ENCODE measurements at regions not wholly inside any gene's neighbourhood (a gene's known extent, or its start where the extent isn't known, plus 50 kb on each side); places are given as distances from the start of the nearest gene placed in this dataset.
A peak's percentile ranks its signal among the peaks of the same experiment; 100 is the strongest.

DNA sequence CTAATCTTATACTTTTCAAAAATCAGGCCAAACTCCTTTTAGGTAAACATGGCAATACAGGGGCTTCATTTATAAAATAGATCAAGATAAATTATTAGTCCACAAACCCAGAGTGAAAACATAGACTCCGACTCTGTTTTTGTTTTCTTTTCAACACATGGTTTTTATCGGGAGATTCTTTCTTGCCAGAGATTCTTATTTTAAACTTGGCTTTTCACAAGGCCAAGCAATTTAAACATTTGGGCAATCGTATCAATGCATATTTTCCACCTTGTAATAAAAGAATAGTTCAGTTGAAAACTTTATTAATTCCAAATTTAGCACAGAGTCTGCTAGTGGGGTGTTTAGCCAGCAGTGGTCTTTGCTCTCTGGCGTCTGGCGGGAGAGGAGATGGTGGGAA lies 71.9 kb downstream of the SOX11 start:
- 53 to 56% methylated on average over 5 of the region's 5 CpGs for WGBS, 2 donors
- Histone ChIP-seq H3K27ac (no peak overlapping the region), H3K4me3 (no peak overlapping the region), H3K27me3 (no peaks in the 10 kb centered on the region), H3K4me1 (no peaks in the 10 kb centered on the region), H3K36me3 (no peaks in the 10 kb centered on the region), H3K9me3 (no peaks in the 10 kb centered on the region)
- FAIRE-seq (no peak), ATAC-seq (no peak), DNase-seq (no peak)
- TF ChIP-seq, protein P1, sequence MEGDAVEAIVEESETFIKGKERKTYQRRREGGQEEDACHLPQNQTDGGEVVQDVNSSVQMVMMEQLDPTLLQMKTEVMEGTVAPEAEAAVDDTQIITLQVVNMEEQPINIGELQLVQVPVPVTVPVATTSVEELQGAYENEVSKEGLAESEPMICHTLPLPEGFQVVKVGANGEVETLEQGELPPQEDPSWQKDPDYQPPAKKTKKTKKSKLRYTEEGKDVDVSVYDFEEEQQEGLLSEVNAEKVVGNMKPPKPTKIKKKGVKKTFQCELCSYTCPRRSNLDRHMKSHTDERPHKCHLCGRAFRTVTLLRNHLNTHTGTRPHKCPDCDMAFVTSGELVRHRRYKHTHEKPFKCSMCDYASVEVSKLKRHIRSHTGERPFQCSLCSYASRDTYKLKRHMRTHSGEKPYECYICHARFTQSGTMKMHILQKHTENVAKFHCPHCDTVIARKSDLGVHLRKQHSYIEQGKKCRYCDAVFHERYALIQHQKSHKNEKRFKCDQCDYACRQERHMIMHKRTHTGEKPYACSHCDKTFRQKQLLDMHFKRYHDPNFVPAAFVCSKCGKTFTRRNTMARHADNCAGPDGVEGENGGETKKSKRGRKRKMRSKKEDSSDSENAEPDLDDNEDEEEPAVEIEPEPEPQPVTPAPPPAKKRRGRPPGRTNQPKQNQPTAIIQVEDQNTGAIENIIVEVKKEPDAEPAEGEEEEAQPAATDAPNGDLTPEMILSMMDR (IDR thresholded peaks at IDR 0.05): no peak
- intact Hi-C loops (cut with DNase I): no loop called here

GRCh38 chr2:5766056-5766455 lies 73.9 kb downstream of the SOX11 start:
- FAIRE-seq (no peak), ATAC-seq (peak in 2 of 4 donors; percentile 45 to 48), DNase-seq (no peak)
- H3K4me1 ChIP-seq: no peaks in the 10 kb centered on the region
- H3K4me3 ChIP-seq: no peak overlapping the region
- H3K9me3 ChIP-seq: no peaks in the 10 kb centered on the region
- H3K27ac ChIP-seq: no peak overlapping the region
- H3K27me3 ChIP-seq: no peaks in the 10 kb centered on the region
- TF ChIP-seq, protein P1 (IDR thresholded peaks at IDR 0.05): no peak
- no peaks in the 10 kb centered on the region for H3K36me3 ChIP-seq
- intact Hi-C loops (cut with DNase I): no loop called here
- WGBS, 2 donors: 19 to 25% methylated on average over 2 of the region's 2 CpGs

DNA sequence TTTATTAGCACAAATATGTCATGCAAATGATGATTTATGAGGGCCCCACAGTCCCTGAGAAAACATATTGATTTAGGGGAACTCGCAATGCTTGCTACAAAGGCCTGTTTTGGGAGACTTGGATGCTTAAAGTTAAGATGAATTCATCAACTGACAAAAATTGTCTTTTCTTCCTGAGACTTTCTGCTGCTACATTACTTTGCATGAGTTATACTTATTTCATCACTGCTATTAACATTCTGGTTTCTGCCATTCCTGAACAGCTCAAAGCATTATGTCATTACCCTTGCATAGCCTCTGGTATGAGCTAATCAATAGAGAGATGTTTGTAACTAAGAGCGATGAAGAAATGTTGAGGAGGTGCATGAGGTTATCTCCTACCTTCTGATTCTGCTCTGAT lies 74.4 kb downstream of the SOX11 start:
- no peak overlapping the region for H3K27ac ChIP-seq
- no peaks in the 10 kb centered on the region for H3K9me3 ChIP-seq
- no peak overlapping the region for H3K4me3 ChIP-seq
- FAIRE-seq (no peak), DNase-seq (no peak), ATAC-seq (peak in 3 of 4 donors; percentile 55 to 68 (median 56))
- no peaks in the 10 kb centered on the region for H3K36me3 ChIP-seq
- 37 to 42% methylated on average over 2 of the region's 2 CpGs for WGBS, 2 donors
- intact Hi-C loops (cut with DNase I): no loop called here
- TF ChIP-seq, protein P1 (IDR thresholded peaks at IDR 0.05): no peak
- no peaks in the 10 kb centered on the region for H3K27me3 ChIP-seq
- H3K4me1 ChIP-seq: no peaks in the 10 kb centered on the region

DNA sequence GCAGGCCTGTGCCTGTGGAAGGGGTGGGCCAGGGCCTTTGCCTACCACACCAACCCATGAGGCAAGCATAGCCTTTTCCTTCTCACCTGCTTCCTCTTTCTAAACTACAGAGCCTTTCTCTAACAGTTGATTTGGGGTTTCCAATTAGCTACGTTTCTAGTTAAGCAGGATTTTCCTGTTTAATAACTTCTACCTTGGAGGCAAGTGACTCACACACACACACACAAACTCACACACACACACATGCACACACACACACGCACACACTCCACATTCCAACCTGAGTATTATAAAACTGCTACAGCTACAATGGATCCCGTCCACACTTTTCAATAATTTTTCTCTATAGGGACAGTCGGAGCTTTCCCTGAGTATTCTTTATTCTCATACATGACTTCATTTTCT lies 84.9 kb downstream of the SOX11 start:
- no peaks in the 10 kb centered on the region for H3K27me3 ChIP-seq
- TF ChIP-seq, protein P1 (IDR thresholded peaks at IDR 0.05): no peak
- no peaks in the 10 kb centered on the region for H3K36me3 ChIP-seq
- peak overlapping the region in 1 of 4 donors; percentile 22 for H3K27ac ChIP-seq
- no peaks in the 10 kb centered on the region for H3K4me1 ChIP-seq
- no peak for FAIRE-seq
- H3K9me3 ChIP-seq: no peaks in the 10 kb centered on the region
- ATAC-seq: peak; percentile 56 to 70 (median 63)
- no peak overlapping the region for H3K4me3 ChIP-seq
- WGBS, 2 donors: 30 to 33% methylated on average over 4 of the region's 4 CpGs
- DNase-seq: peak in 2 of 6 donors; percentile 11 to 42
- intact Hi-C loops (cut with DNase I): no loop called here

- Histone ChIP-seq H3K36me3 (no peaks in the 10 kb centered on the region), H3K9me3 (no peaks in the 10 kb centered on the region), H3K27ac (no peak overlapping the region), H3K27me3 (no peaks in the 10 kb centered on the region), H3K4me3 (no peak overlapping the region), H3K4me1 (no peaks in the 10 kb centered on the region)
- FAIRE-seq (no peak), DNase-seq (peak in 1 of 6 donors; percentile 28), ATAC-seq (no peak)
- intact Hi-C loops (cut with DNase I): no loop called here
- TF ChIP-seq, protein P1 (IDR thresholded peaks at IDR 0.05): no peak
- WGBS, 2 donors: 75 to 88% methylated on average over 14 of the region's 14 CpGs
These were observed 89.5 kb downstream of the SOX11 start for GRCh38 chr2:5781679-5782078.

Measured in pancreas (tissue), 10 donors.